SK-N-SH treated with all-trans-retinoic acid at 6 μM for 48 hours (cell line): ENCODE measurements at regions not wholly inside any gene's neighbourhood (a gene's known extent, or its start where the extent isn't known, plus 50 kb on each side); places are given as distances from the start of the nearest gene placed in this dataset.
A peak's percentile ranks its signal among the peaks of the same experiment; 100 is the strongest.

Experiments
- ATAC-seq: fragments of 200-7000 bp; cut with Tn5 transposase; 3 replicates; pipeline ENCODE4 v1.9.1; 2020; ENCODE audit warnings: mild to moderate bottlenecking, moderate library complexity
- ARNTL ChIP-seq: fragments of 450-650 bp; formaldehyde crosslinking; IDR thresholded peaks from 2 replicates; pipeline ENCODE4 v1.5.0; 2020; ENCODE audit warnings: low read depth, mild to moderate bottlenecking, moderate library complexity, borderline replicate concordance
- BACH2 ChIP-seq: fragments of 250-450 bp; sonication (Bioruptor Pico); IDR thresholded peaks from 2 replicates; pipeline ENCODE4 v1.9.0; 2021; ENCODE audit warnings: mild to moderate bottlenecking, borderline replicate concordance
- CSDC2 ChIP-seq: fragments of 250-450 bp; sonication (Bioruptor Pico); IDR thresholded peaks from 2 replicates; pipeline ENCODE4 v1.5.0; 2020; ENCODE audit warnings: mild to moderate bottlenecking, moderate library complexity
- ESRRG ChIP-seq: fragments of 250-450 bp; sonication (Bioruptor Pico); IDR thresholded peaks from 2 replicates; pipeline ENCODE4 v1.6.1; 2021; ENCODE audit warnings: mild to moderate bottlenecking
- GLIS3 ChIP-seq: fragments of 250-450 bp; sonication (Bioruptor Pico); IDR thresholded peaks from 2 replicates; pipeline ENCODE4 v1.5.0; 2020; ENCODE audit warnings: mild to moderate bottlenecking, moderate library complexity
- ISL1 ChIP-seq: fragments of 250-450 bp; sonication (Bioruptor Pico); IDR thresholded peaks from 2 replicates; pipeline ENCODE4 v2.1.2; 2022; ENCODE audit warnings: mild to moderate bottlenecking, moderate library complexity
- PPARA ChIP-seq: fragments of 250-450 bp; sonication (Bioruptor Pico); IDR thresholded peaks from 2 replicates; pipeline ENCODE4 v1.5.0; 2020; ENCODE audit warnings: mild to moderate bottlenecking, borderline replicate concordance
- RARB ChIP-seq: fragments of 250-450 bp; sonication (Bioruptor Pico); IDR thresholded peaks from 2 replicates; pipeline ENCODE4 v1.8.0; 2021; ENCODE audit warnings: mild to moderate bottlenecking, moderate library complexity
- SNAI2 ChIP-seq: fragments of 250-450 bp; sonication (Bioruptor Pico); IDR thresholded peaks from 2 replicates; pipeline ENCODE4 v1.5.0; 2020; ENCODE audit warnings: mild to moderate bottlenecking, moderate library complexity
- TCF4 ChIP-seq: fragments of 250-450 bp; sonication (Bioruptor Pico); IDR thresholded peaks from 2 replicates; pipeline ENCODE4 v1.8.0; 2021; ENCODE audit warnings: mild to moderate bottlenecking, moderate library complexity, borderline replicate concordance
- TOX ChIP-seq: fragments of 250-450 bp; sonication (Bioruptor Pico); IDR thresholded peaks from 2 replicates; pipeline ENCODE4 v1.8.0; 2021; ENCODE audit warnings: mild to moderate bottlenecking, moderate library complexity, borderline replicate concordance
- ZC3H10 ChIP-seq: fragments of 250-450 bp; sonication (Bioruptor Pico); IDR thresholded peaks from 2 replicates; pipeline ENCODE4 v1.5.1; 2021; ENCODE audit warnings: mild to moderate bottlenecking, moderate library complexity
- ZNF565 ChIP-seq: fragments of 450-650 bp; formaldehyde crosslinking; conservative IDR thresholded peaks from 2 replicates; pipeline ENCODE4 v1.5.0; 2020; ENCODE audit warnings: low read depth, mild to moderate bottlenecking, moderate library complexity
- ZNF70 ChIP-seq: fragments of 450-650 bp; formaldehyde crosslinking; IDR thresholded peaks from 2 replicates; pipeline ENCODE4 v1.5.0; 2020; ENCODE audit warnings: mild to moderate bottlenecking, moderate library complexity
- ZNF8 ChIP-seq: fragments of 450-650 bp; formaldehyde crosslinking; IDR thresholded peaks from 2 replicates; pipeline ENCODE4 v1.5.0; 2020; ENCODE audit warnings: mild to moderate bottlenecking, moderate library complexity
- TF ChIP-seq, protein P1 (sequence below): fragments of 250-450 bp; sonication (Bioruptor Pico); IDR thresholded peaks from 2 replicates; pipeline ENCODE4 v1.5.1; 2021; ENCODE audit warnings: mild to moderate bottlenecking, moderate library complexity
- TF ChIP-seq, protein P2 (sequence below): fragments of 250-450 bp; sonication (Bioruptor Pico); IDR thresholded peaks from 2 replicates; pipeline ENCODE4 v1.5.1; 2020; ENCODE audit warnings: low read depth, mild to moderate bottlenecking, moderate library complexity
- TF ChIP-seq, protein P3 (sequence below): fragments of 250-450 bp; sonication (Bioruptor Pico); IDR thresholded peaks from 2 replicates; pipeline ENCODE4 v1.8.0; 2020; ENCODE audit warnings: mild to moderate bottlenecking, moderate library complexity, borderline replicate concordance
- TF ChIP-seq, protein P4 (sequence below): fragments of 250-450 bp; sonication (Bioruptor Pico); IDR thresholded peaks from 2 replicates; pipeline ENCODE4 v1.5.0; 2020; ENCODE audit warnings: mild to moderate bottlenecking, moderate library complexity
- TF ChIP-seq, protein P5 (sequence below): fragments of 250-450 bp; sonication (Bioruptor Pico); IDR thresholded peaks from 2 replicates; pipeline ENCODE4 v1.8.0; 2021; ENCODE audit warnings: low read depth, mild to moderate bottlenecking, moderate library complexity, borderline replicate concordance

DNA sequence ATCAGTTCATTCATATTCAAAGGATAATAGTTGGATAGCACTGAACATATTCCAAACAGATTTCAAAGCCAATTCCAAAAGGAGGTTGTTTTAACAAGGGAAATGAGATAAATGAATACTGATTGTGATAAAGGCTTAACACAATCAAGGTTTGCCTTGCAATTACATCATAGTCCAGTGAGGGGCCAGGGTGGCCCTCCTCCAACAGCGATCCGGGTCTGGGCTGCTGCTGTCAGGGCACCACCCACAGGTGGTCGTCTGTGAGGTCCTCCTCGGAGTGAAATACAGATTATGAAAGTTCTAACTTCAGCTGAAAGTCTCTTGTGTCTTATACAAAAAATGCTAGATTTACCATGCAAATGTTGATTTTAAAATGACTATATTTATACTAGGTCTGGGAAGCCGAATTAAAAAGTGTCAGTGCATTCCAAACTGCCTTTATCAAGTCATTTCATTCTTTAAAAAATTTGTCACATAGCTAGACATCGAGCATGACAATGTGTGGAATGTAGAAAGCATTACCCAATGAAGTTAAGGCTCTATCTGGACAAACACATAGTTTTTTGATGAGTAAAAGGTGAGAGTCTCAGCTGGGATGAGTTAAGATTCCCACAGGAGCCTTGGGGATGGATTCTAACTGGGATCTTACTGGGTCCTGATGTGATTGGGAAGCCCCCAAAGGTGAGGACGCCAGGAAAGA, 65.9 kb upstream of the SLC22A23 start:
- no peak for ATAC-seq
- no peak for TF ChIP-seq TOX (CRISPR knock-in tag)
- TF ChIP-seq, protein P1, sequence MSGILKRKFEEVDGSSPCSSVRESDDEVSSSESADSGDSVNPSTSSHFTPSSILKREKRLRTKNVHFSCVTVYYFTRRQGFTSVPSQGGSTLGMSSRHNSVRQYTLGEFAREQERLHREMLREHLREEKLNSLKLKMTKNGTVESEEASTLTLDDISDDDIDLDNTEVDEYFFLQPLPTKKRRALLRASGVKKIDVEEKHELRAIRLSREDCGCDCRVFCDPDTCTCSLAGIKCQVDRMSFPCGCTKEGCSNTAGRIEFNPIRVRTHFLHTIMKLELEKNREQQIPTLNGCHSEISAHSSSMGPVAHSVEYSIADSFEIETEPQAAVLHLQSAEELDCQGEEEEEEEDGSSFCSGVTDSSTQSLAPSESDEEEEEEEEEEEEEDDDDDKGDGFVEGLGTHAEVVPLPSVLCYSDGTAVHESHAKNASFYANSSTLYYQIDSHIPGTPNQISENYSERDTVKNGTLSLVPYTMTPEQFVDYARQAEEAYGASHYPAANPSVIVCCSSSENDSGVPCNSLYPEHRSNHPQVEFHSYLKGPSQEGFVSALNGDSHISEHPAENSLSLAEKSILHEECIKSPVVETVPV (CRISPR knock-in tag), result no peak
- TF ChIP-seq PPARA (CRISPR knock-in tag), result no peak
- TF ChIP-seq, protein P2, sequence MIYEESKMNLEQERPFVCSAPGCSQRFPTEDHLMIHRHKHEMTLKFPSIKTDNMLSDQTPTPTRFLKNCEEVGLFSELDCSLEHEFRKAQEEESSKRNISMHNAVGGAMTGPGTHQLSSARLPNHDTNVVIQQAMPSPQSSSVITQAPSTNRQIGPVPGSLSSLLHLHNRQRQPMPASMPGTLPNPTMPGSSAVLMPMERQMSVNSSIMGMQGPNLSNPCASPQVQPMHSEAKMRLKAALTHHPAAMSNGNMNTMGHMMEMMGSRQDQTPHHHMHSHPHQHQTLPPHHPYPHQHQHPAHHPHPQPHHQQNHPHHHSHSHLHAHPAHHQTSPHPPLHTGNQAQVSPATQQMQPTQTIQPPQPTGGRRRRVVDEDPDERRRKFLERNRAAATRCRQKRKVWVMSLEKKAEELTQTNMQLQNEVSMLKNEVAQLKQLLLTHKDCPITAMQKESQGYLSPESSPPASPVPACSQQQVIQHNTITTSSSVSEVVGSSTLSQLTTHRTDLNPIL (CRISPR knock-in tag), result no peak
- TF ChIP-seq BACH2 (CRISPR knock-in tag), result no peak

DNA sequence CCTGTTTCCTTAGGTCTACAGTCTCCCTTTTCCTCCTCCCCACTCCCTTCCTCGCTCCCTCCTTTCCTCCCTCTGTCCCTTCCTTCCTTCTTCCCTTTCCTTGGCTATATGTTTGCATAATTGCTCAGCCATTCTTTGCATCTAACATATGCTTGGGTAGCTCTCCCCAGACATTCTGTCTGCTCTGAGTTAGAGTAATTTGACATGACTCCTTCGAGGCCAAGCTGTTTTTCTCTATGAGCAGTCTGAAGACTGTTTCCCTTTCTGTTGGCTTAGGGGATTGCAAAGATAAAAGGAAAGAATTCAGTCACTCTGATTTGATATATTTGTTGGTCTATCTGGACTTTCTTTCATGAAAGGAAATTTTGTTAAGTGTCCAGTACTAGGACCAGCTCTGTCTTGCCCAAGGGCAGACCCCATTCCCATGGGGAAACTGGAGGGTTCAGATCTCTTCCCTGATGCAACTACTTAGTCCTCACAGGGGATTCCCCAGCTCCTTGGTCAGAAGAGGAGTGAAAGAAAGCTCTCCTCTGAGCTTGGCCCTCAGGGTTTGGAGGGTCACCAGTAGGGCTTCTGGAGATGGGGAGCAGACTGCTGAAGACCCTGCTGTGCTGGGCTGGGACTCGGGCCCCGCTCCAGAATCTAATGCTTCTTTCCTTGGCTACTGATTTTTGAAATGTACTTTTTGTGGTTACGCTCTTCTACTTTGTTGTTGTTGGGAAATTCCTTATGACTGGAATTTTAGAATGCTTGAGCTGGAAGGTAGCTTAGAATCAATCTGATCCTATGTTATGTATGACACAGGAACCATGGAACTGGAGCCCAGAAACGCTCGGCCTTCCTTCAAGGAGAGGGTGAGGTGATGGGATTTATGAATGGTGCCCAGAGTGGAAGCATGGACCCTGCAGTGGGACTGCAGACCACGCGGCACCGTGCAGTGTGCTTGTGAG, 63.7 kb upstream of the SLC22A23 start:
- TF ChIP-seq ARNTL, result no peak
- TF ChIP-seq ZC3H10 (CRISPR knock-in tag), result no peak
- TF ChIP-seq, protein P3, sequence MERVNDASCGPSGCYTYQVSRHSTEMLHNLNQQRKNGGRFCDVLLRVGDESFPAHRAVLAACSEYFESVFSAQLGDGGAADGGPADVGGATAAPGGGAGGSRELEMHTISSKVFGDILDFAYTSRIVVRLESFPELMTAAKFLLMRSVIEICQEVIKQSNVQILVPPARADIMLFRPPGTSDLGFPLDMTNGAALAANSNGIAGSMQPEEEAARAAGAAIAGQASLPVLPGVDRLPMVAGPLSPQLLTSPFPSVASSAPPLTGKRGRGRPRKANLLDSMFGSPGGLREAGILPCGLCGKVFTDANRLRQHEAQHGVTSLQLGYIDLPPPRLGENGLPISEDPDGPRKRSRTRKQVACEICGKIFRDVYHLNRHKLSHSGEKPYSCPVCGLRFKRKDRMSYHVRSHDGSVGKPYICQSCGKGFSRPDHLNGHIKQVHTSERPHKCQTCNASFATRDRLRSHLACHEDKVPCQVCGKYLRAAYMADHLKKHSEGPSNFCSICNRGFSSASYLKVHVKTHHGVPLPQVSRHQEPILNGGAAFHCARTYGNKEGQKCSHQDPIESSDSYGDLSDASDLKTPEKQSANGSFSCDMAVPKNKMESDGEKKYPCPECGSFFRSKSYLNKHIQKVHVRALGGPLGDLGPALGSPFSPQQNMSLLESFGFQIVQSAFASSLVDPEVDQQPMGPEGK (CRISPR knock-in tag), result no peak
- no peak for TF ChIP-seq ZNF70
- TF ChIP-seq, protein P4, sequence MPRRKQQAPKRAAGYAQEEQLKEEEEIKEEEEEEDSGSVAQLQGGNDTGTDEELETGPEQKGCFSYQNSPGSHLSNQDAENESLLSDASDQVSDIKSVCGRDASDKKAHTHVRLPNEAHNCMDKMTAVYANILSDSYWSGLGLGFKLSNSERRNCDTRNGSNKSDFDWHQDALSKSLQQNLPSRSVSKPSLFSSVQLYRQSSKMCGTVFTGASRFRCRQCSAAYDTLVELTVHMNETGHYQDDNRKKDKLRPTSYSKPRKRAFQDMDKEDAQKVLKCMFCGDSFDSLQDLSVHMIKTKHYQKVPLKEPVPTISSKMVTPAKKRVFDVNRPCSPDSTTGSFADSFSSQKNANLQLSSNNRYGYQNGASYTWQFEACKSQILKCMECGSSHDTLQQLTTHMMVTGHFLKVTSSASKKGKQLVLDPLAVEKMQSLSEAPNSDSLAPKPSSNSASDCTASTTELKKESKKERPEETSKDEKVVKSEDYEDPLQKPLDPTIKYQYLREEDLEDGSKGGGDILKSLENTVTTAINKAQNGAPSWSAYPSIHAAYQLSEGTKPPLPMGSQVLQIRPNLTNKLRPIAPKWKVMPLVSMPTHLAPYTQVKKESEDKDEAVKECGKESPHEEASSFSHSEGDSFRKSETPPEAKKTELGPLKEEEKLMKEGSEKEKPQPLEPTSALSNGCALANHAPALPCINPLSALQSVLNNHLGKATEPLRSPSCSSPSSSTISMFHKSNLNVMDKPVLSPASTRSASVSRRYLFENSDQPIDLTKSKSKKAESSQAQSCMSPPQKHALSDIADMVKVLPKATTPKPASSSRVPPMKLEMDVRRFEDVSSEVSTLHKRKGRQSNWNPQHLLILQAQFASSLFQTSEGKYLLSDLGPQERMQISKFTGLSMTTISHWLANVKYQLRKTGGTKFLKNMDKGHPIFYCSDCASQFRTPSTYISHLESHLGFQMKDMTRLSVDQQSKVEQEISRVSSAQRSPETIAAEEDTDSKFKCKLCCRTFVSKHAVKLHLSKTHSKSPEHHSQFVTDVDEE (CRISPR knock-in tag), result no peak
- no peak for TF ChIP-seq TOX (CRISPR knock-in tag)
- TF ChIP-seq SNAI2 (CRISPR knock-in tag), result no peak
- no peak for TF ChIP-seq ESRRG (CRISPR knock-in tag)
- TF ChIP-seq, protein P5, sequence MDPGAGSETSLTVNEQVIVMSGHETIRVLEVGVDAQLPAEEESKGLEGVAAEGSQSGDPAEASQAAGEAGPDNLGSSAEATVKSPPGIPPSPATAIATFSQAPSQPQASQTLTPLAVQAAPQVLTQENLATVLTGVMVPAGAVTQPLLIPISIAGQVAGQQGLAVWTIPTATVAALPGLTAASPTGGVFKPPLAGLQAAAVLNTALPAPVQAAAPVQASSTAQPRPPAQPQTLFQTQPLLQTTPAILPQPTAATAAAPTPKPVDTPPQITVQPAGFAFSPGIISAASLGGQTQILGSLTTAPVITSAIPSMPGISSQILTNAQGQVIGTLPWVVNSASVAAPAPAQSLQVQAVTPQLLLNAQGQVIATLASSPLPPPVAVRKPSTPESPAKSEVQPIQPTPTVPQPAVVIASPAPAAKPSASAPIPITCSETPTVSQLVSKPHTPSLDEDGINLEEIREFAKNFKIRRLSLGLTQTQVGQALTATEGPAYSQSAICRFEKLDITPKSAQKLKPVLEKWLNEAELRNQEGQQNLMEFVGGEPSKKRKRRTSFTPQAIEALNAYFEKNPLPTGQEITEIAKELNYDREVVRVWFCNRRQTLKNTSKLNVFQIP (CRISPR knock-in tag), result no peak
- no peak for ATAC-seq

DNA sequence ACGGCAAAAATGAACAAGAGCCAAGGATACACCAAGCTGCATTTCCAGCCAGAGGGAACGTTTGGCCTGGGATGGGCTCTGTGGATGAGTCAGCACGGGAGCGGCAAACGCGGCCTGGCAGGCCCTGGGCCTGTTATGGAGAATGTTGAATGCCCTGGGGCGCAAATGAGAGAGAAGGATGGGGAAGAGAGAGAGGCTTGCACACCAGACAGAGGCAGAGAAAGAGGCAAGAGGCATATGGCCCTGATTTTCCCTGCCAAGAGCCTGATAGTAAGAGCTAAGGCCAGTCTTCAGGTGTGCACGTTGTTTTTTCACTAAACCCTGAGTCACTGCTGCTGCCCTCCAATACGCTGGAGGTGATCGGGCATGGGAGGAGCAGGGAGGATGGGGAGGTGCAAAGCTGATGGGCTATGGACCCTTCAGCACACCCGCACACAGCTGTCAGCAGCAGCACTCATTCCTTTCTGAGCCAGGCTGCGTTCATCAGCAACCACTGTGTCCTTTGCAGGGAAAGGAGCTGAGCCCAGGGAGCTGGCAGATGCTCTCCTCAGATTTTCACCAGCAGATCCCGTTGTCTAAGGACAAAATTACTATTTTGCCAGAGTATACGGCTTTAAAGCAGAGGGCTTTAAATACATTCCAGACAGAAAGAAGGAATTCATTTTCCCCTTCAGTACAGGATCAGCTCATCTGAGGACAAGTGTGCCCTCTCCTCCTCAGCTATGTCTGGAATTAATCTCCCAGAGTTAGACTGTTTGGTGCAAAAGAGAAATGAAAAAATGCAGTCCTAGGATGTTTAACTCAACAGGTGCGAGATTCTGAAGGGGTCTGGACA, 61.7 kb upstream of the SLC22A23 start:
- TF ChIP-seq RARB (CRISPR knock-in tag) (no peak), ZC3H10 (CRISPR knock-in tag) (no peak), BACH2 (CRISPR knock-in tag) (no peak), CSDC2 (CRISPR knock-in tag) (no peak), SNAI2 (CRISPR knock-in tag) (no peak), TCF4 (CRISPR knock-in tag) (no peak), ISL1 (CRISPR knock-in tag) (no peak), ESRRG (CRISPR knock-in tag) (no peak), ZNF8 (CRISPR knock-in tag) (no peak), ZNF565 (no peak), GLIS3 (CRISPR knock-in tag) (no peak), ARNTL (no peak), TOX (CRISPR knock-in tag) (no peak)
- TF ChIP-seq, protein P1 (CRISPR knock-in tag), result no peak
- TF ChIP-seq, protein P5 (CRISPR knock-in tag), result no peak
- peak; percentile 82 for ATAC-seq
